ENCODE measurements at regions not wholly inside any gene's neighbourhood (a gene's known extent, or its start where the extent isn't known, plus 50 kb on each side); places are given as distances from the start of the nearest gene placed in this dataset.

DNA sequence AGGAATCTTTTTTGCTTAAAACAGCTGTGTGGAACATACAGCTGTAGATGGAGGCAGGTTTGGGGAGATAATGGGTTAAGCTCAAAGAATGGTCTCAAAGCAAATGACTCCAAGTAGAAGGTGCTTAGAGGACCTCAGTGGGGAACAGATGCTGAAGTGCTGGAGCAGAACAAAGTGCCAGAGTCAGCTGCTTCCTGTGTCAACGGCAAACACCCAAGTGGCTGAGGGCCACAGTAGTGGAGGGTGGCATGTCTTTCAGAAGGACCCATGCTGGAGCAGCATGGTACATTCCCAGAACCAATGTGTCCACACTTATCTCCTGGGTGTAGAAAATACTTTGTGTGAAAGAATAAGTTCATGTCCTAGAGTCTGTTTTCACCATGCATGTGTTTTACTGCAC is 197.5 kb downstream of the CCNG2 start:
- TF ChIP-seq, protein P1, sequence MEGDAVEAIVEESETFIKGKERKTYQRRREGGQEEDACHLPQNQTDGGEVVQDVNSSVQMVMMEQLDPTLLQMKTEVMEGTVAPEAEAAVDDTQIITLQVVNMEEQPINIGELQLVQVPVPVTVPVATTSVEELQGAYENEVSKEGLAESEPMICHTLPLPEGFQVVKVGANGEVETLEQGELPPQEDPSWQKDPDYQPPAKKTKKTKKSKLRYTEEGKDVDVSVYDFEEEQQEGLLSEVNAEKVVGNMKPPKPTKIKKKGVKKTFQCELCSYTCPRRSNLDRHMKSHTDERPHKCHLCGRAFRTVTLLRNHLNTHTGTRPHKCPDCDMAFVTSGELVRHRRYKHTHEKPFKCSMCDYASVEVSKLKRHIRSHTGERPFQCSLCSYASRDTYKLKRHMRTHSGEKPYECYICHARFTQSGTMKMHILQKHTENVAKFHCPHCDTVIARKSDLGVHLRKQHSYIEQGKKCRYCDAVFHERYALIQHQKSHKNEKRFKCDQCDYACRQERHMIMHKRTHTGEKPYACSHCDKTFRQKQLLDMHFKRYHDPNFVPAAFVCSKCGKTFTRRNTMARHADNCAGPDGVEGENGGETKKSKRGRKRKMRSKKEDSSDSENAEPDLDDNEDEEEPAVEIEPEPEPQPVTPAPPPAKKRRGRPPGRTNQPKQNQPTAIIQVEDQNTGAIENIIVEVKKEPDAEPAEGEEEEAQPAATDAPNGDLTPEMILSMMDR (conservative IDR thresholded peaks at IDR 0.05) = no peak
- no peak for TF ChIP-seq EZH2 (IDR thresholded peaks at IDR 0.05; ENCODE audit: low read depth)

Measured in PC-9 (cell line).